ENCODE measurements at regions not wholly inside any gene's neighbourhood (a gene's known extent, or its start where the extent isn't known, plus 50 kb on each side); places are given as distances from the start of the nearest gene placed in this dataset.

GRCh38 chr11:19442554-19442910, 201.8 kb upstream of the E2F8 start:
- TF ChIP-seq CTCF (conservative IDR thresholded peaks at IDR 0.05) (no peak), ZFX (IDR thresholded peaks at IDR 0.05) (no peak)

All from C4-2B (cell line).